GM20000 (cell line): ENCODE measurements at regions not wholly inside any gene's neighbourhood (a gene's known extent, or its start where the extent isn't known, plus 50 kb on each side); places are given as distances from the start of the nearest gene placed in this dataset.

ENCODE experiments used
- DNase-seq: peaks from one replicate; pipeline ENCODE4 v3.0.0; 2012; ENCODE audit warnings: low spot score
- CTCF ChIP-seq: IDR thresholded peaks from 2 replicates; pipeline ENCODE4 v1.5.1; 2012; ENCODE audit warnings: mild to moderate bottlenecking, control low read depth; ENCODE audit errors: extremely low read depth, missing control alignments

- no peak for TF ChIP-seq CTCF
- DNase-seq = no peak
Observed at GRCh38 chr6:140537834-140538705, 1163.6 kb upstream of the CITED2 start.

GRCh38 chr6:140537211-140537610 is 1162.8 kb upstream of the CITED2 start:
- TF ChIP-seq CTCF = no peak
- no peak for DNase-seq

- DNase-seq = no peak
- no peak for TF ChIP-seq CTCF
Observed at GRCh38 chr6:140535511-140535910, 1161.1 kb upstream of the CITED2 start.

GRCh38 chr6:140533526-140533925 is 1159.1 kb upstream of the CITED2 start:
- no peak for TF ChIP-seq CTCF
- no peak for DNase-seq

GRCh38 chr6:140504776-140505175 is 1130.3 kb upstream of the CITED2 start:
- no peak for TF ChIP-seq CTCF

GRCh38 chr6:140500849-140501248 is 1126.4 kb upstream of the CITED2 start:
- no peak for DNase-seq
- TF ChIP-seq CTCF = no peak

More at GRCh38 chr6:140504776-140505175, 1130.3 kb upstream of the CITED2 start:
- no peak for DNase-seq

GRCh38 chr6:140499607-140500006 is 1125.2 kb upstream of the CITED2 start:
- TF ChIP-seq CTCF = no peak
- DNase-seq = no peak
